DMS153 (cell line): ENCODE measurements at regions not wholly inside any gene's neighbourhood (a gene's known extent, or its start where the extent isn't known, plus 50 kb on each side); places are given as distances from the start of the nearest gene placed in this dataset.
"Not testable (repeated sequence)": the region's sequence is repeated elsewhere in the genome, so short reads cannot be mapped to it uniquely, and the experiment has no call there.

ENCODE experiments used
- DNase-seq: peaks from one replicate; lab custom pipeline; 2025; lab: John Stamatoyannopoulos, UW

DNA sequence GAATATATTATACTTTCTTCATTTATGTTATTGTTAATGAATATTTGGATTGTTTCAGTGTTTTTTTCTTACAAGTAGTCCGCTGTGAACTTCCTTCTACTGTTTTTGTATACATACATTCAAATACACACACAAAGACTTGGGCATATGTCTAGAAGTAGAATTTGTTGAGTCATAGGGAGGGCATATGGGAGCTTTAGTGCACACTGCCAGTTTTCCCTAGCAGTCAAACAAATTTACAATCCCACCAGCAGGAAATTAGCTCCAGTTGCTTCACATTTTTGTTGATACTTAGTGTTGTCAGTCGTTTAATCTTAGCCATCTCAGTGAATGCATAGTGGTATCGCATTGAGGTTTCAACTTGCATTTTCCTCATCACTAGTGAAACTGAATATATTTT lies 492.3 kb downstream of the DIPK2A start:
- DNase-seq = no peak

DNA sequence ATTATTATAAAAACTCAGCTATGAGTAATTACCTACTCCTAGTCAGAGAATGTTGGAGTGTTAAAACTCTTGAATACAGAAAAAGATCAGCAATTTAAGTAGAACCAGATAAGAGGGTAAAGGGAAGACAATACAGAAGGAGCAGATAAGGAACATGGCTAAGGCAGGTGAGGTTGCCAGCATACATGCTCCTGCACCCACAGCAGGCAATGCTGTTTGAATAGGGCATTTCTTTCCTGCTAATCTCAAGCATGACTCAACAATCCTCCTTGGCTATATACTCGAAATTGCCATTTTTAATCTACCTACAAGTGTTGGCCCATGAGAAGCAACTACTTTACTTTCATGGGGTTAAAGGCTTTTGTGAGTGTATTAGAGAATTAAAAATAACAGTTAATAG lies 494.5 kb downstream of the DIPK2A start:
- no peak for DNase-seq

DNA sequence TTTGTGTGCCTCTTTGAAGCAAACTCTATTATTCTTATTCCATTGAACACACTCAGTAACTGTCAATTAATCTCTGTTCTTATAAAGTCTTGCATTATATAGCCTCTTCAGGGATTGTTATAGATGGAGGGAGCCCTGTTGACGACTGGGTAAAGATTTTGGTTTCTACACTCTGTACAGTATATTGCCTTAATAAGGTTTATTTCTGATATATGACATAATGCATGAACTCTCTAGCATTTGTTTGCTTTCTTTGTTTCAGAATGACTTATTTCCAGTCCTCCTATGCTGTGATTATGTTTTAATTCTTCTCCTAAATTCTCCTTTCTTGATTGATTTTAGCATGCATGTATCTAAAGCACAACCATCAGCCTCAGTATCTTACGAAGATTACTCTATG lies 494.9 kb downstream of the DIPK2A start:
- DNase-seq = no peak

DNA sequence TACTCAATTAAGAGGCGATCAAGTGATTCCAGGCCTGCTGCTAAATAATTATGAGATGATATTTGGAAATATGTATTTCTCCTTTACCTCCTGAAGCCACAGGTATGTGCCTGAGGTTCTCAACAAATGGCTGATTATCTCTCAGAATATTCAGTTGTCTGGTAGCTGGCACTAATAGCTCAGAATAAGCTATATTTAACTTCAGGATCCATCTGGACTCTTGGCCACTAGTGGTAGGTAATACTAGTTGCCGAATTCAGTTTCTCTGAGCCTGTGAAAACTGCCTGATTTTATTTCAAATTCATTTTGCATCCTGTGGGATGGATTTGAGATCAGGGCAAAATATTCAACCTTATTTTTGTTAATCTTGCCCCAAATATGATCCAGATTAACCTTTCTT lies 499.0 kb downstream of the DIPK2A start:
- DNase-seq = no peak

DNA sequence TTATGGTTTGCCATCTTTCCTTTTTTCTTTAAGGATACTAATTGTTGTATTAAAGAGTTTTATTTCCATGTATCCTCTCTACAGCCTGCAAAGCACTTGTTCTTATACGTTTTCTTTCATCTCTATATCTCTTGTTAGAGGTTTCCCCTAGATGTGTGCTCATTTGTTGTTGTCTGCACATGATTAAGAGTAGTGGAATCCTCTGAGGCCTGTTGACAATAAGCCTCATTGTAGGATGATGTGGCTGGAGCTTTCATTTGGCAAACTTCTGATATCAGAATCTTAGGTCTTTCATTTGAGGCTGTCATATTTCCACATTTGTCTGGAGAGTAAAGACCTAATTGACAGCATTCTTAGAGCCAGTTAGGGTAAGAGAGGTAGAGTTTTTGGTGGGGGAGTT lies 506.0 kb downstream of the DIPK2A start:
- no peak for DNase-seq

DNA sequence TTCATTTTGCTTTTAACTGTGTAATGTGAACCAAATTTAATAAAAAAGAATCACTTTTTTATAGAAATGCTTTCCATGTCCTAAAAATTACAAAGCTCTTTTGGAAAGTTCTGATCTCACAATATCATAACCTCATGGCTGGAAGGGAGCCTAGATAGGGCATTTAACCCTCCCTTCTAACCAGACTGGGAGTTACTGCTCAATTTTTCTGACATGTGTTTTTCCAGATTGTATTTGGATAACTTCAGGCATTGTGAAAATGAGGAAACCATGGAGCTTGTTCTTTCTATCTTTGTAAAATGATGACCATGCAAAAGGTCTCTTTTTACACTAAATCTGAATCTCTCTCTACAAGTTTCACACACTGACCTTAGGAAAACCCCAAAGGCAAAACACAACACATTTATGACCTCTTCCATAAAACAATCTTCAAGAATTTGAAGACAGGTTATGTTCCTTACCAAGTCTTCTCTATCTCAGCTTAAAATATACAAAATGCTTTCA lies 508.8 kb downstream of the DIPK2A start:
- DNase-seq = no peak

DNA sequence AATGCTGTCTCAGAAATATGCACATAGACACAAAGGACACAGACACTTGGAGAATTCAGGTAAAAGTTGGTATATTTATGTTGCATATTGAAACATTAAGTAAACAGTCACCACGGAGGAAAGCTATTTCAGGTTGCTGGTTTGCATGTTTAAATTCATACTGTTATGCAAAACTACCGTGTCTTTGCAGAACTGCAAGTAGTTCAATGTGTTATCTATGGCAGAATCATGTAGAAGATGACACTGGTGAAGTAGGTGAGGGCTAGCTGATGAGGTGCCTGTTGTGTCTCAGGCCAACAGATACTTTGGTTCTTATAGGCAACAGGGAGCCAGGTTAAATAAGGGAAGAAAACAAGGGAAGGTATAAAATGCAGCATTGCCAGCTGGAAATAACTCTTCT lies 511.3 kb downstream of the DIPK2A start:
- DNase-seq = no peak

DNA sequence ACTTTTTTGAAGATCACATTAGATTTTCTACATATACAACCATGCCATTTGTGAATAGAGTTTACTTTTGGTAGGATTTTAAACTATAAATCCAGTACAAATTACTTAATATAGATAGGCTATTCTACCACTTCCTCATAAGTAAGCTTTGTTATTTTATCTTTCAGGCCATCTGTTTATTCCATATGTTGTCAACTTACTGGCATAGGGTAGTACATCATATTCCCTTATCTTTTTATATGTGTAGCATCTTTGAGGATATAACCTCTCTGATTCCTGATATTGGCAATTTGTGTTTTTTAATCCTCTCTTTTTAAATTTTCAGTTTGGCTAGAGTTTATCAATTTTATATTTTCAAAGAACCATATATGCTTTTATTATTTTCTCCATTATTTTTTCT lies 515.4 kb downstream of the DIPK2A start:
- DNase-seq = no peak

DNA sequence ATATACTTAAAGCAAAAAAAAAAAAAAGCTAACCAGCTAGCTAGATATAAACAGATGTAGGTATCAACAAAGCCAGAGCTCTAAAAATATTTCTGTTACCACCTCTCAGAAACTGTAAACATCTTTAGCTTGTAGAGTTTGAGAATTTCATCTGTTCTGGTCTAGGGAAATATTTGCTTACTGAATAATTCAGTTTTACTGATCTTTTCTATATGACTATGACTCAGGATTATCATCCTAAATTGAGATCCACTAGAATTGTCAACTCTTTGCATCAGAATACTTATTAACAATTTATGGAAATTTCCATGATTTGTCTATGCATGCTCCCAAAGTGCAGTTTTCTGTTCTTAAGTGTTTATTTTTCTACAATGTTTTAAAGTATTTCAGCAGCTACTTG lies 517.3 kb downstream of the DIPK2A start:
- DNase-seq = no peak

DNA sequence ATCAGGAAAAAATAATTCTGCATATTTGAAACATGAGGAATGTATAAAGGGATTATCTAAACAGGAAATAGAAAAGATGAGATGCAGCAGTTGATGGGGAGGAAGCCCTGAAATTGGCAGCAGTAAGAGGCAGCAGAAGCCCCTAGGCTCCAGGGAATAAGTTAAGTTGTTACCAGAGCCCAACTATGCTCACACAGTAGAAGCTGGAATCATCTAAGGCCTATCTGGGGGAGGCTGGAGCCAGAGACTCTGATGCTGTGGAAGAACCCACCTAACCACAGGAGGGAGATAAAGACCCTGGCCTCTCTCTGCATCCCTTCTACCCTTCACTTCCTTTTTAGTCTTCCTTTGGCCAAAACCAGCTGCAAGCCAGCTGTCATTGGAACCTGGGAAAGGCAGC lies 519.7 kb downstream of the DIPK2A start:
- DNase-seq = no peak

DNA sequence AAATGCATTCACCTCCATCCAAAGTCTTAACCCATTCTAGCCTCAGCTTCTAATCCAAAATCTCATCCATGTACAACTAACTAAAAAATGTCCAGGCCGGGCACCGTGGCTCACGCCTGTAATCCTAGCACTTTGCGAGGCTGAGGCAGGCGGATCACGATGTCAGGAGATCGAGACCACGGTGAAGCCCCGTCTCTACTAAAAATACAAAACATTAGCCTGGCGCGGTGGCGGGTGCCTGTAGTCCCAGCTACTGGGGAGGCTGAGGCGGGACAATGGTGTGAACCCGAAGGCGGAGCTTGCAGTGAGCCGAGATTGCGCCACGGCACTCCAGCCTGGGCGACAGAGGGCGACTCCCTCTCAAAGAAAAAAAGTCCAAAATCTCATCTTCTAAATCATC lies 523.0 kb downstream of the DIPK2A start:
- DNase-seq = not testable (repeated sequence)

DNA sequence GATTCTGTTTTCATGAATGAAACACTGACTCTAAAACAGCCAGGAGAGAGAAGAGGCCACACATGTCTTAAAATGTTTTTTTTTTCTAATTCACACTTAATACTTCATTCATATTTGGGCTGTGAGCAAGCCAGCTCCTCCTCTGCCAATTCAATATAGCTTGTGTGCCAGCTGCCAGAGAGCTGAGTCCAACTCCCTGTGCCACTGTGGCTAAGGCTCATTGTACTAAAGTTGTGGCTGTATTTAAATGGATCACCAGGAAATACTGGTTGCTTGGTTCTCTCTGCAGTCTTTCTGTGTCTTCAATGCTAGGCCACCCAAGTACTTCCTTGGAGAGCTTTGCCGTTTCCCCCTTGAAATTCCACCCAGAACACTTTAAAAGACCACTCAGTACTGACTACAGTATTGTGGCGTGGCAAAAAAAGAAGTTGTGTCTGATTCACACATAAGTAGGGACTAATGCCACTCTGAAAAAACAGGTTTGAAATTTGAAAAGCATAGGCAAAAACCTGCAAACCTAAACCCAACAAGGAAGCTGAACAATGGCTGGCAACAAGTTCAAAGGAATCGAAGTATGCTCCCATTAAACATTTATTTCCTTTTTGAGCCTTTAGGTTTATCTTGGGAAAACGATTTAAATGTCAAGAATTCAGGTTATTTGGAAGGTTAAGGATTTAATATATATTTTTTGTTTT lies 524.7 kb downstream of the DIPK2A start:
- no peak for DNase-seq

DNA sequence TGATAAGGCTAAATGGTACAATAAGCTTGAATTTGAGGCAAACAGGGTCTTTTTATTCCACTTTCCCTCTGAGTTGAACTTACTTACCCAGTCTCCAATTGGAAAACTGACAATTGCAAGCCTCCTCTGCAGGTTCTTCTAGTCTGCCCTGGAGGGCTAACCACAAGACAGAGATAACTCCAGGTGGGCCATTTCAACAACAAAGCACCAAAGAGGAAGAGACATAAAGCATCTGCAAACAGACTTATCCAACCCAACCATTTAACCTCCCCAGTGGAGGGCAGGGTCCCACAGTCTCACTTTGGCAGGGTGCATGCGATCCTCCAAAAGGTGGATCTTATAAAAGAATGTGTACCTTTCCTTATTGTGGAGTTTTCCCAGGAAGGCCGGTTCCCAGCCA lies 525.8 kb downstream of the DIPK2A start:
- no peak for DNase-seq

DNA sequence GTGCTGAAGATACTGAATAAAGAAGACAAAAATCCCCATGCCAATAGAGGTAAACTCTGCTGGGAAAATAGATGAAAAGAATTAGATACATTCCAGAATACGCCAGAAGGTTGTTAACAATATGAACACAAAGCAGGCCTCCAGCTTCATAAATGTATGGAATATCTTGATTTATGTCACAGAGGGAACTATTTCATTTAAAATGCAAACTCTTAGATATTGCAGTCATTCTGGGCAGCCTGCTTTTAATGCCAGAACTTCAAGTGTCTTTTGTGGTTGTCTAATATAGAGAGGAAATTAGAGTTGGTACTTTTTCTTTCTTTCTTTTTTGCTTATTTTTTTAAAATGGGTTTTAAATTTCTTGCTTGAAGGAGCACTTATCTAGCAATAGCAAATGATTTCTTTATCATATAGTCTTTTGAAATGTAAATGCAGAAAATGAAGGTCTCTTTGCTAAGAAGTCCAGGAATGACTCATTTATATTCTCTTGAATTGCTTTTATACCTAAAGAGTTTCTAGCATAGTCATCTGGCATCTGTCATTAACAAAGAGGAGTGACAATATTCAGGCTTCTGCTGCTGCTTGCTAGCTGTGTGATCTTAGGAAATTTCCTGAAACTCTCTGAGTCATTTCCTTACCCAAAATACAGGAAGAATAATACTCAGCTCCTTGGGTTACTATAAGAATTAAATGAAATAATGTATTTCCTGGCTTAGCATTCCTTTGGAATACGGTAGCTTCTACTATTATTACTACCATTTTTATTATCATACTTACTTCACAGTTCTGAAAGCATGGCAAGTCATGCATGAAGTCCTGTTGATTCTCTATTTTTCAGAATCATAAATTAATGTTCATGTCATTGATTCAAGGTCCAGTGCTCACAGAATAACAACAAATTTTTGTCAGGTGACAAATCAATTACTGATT lies 527.6 kb downstream of the DIPK2A start:
- DNase-seq = no peak

DNA sequence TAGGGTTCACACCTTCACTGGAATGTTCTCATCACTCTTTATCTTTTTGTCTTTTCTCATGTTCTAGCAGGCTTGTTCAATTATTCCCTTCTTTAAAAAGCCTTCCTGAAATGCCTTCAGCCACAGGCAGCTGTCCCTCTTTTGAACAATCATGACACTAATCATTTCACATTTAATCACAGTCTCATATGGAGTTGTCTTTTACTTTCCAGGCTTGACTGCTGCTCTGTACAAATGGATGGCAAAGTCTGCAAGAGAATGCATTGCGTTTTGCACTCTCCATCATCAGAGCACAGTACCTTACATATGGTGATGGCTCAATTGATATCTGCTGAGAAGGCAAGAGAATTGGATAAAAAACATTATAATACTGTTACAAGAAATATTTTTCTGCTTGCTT lies 529.8 kb downstream of the DIPK2A start:
- DNase-seq = no peak

DNA sequence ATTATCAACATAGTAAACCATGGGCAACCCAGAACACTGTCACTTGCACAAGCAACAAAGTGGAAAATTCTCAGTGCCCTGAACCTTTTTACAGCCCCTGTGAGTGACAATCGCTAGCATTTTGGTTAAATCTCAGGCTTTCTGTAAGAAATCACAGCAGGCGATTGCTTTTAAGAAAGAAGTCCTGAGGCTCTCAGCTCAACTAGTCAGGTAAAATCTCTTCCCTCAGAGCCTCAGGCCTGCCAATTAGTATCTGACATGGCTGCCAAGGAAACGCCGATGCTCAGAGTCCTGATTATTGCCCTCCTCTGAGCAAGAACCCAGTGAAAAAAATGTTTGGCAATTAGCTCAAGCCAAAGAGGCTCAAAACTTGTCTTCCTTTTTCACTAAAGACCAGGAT lies 530.8 kb downstream of the DIPK2A start:
- no peak for DNase-seq

DNA sequence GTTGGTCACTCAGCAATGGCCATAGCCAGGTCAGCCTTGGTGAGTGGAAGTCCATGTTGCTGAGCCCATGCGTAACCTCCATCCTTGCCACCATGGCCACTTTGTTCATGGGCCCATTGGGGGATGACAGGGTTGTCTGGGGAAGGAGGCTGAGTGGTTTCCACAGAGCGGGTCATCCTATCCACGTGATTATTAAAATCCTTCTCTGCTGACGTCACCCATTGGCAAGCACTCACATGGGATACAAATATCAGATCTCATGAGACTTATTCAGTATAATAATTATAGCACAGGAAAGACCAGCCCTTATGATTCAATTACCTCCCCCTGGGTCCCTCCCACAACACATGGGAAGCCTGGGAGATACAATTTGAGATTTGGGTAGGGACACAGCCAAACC lies 534.8 kb downstream of the DIPK2A start:
- DNase-seq = not testable (repeated sequence)

DNA sequence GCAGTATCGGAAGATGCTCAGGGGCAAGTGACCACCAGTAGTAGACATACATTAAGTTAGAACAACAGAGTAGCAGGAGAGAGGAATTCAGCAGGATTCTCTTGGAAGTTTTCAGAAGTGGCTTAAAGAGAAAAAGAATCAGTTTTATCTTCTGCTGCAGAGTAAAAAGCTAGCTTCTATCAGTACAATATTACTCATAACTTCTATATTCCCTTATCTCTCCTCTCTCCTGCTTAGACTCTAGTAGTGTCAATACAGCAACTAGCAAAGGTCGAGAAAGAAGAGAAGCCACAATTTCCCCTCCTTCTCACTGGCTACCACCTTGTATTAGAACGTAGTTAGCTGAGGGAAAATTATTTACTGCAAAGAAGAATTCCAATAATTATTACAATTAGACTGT lies 539.7 kb downstream of the DIPK2A start:
- DNase-seq = no peak

DNA sequence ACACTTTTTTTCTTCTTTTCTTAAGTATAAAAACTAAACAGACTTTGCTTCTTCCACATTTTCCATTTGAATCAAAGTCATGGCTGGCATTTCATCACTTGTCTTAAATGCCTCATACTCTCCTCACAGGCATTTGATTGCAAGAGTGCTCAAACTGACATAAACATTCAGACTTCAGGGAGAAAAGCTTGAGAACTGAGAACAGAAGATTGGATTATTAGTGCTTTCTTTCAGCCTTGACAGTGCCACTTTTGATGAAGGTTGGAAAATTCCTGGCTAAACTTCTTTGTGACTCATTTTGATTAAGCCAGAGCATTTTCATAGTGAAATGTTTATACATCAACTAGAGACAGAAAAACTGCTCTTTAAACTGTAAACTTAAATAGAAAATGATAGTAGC lies 544.4 kb downstream of the DIPK2A start:
- DNase-seq = no peak

DNA sequence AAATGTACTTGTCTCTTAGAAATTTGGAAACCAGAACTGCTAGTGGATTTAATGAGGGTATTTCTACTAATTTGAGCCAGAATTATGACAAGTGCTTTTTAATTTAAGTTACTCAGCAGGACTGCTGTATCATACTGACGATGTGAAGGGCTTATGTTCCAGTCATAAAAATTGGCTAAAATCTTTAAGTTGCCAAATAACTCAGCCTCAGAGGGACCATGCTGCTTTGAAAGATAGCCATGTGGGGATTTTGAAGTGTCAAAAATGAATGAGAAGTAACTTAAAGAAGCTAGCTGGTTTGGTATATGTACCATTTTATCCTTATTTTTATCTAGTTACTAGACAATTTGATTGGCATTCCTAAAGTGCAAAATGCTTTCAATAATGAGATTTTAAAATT lies 545.0 kb downstream of the DIPK2A start:
- DNase-seq = no peak

DNA sequence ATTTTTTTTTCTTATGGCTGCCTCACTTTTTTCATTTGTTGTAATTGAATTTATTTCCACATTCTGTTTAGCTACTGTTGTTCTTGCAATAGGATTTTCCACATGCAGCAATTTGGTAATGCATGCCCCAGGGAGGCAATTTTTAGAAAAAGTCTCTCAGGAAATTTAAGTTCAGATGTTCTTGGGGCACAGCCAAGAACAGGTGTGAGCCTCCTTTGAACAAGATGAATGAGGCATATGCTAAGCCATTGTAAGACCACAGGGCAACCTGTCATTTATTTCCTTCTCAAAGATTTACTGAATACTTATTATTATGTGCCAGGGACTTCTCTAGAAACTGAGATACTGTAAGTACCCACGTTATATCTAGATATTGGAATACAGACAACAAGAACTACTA lies 549.5 kb downstream of the DIPK2A start:
- DNase-seq = no peak

DNA sequence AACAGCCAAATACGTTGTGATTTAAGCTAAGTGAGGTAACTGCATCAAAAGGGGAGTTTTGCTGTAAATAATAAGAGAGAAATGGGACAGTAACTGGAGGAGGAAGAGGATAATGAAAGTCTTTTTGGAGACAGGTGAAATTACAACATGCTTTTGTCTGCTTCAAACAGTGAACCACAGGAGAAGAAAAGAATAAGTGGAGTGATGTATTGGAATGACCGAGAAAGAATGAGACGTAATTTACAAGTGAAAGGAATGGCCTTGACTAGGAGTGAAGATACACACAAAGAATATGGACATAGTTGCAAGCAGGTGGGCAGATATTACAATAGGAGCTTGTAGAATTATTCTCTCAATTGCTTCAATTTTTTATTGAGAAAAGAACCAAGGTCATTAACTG lies 550.8 kb downstream of the DIPK2A start:
- no peak for DNase-seq

DNA sequence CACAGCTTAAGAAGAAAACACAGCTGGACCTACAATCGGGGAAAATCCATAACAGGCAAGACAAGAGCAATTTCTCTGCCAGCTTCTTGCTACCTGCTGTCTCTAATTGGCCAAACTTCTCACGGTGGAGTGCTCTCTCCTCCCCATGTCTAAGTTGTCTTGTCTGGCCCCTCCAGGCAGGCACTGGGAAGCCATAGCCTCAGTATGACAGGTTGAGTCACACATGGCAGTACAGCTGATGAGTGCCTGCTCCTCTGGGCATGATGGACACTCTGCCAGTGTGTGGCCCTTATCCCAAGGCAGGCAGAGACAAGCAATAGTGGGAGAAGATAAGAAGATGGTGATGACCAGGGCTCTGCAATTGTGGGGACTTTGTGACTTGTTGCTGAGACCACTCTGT lies 551.8 kb downstream of the DIPK2A start:
- DNase-seq = no peak
